ENCODE measurements at regions not wholly inside any gene's neighbourhood (a gene's known extent, or its start where the extent isn't known, plus 50 kb on each side); places are given as distances from the start of the nearest gene placed in this dataset.

- TF ChIP-seq CTCF (conservative IDR thresholded peaks at IDR 0.05) (no peak), EZH2 (IDR thresholded peaks at IDR 0.05; ENCODE audit: low read depth) (no peak)
These were observed 348.8 kb downstream of the GASK1B start for GRCh38 chr4:157824021-157824420.

Measured in PC-9 (cell line).